H9 (cell line): ENCODE measurements at regions not wholly inside any gene's neighbourhood (a gene's known extent, or its start where the extent isn't known, plus 50 kb on each side); places are given as distances from the start of the nearest gene placed in this dataset.

Experiments
- DNase-seq: peaks from one replicate; pipeline ENCODE4 v3.0.0-alpha.2; 2017
- H2AFZ ChIP-seq: one replicate; pipeline ENCODE4 v1.6.1; 2013; ENCODE audit warnings: mild to moderate bottlenecking, low read length, control low read depth, moderate library complexity
- H2AK5ac ChIP-seq: 2 replicates; pipeline ENCODE4 v1.6.1; 2013; ENCODE audit warnings: low read length, control low read depth, mixed read lengths; ENCODE audit not compliant: insufficient read length
- H2BK120ac ChIP-seq: one replicate; pipeline ENCODE4 v1.6.1; 2013; ENCODE audit warnings: low read depth, mild to moderate bottlenecking, low read length, control low read depth, inconsistent platforms; ENCODE audit not compliant: poor library complexity, severe bottlenecking
- H2BK12ac ChIP-seq: 2 replicates; pipeline ENCODE4 v1.6.1; 2013; ENCODE audit warnings: low read length, control low read depth, mixed read lengths, low read depth; ENCODE audit not compliant: insufficient read length
- H2BK15ac ChIP-seq: 2 replicates; pipeline ENCODE4 v1.6.1; 2013; ENCODE audit warnings: low read depth, low read length, control low read depth
- H2BK20ac ChIP-seq: one replicate; pipeline ENCODE4 v1.6.1; 2013; ENCODE audit warnings: low read depth, mild to moderate bottlenecking, low read length, control low read depth, inconsistent platforms; ENCODE audit not compliant: poor library complexity, severe bottlenecking
- H2BK5ac ChIP-seq: 2 replicates; pipeline ENCODE4 v1.6.1; 2013; ENCODE audit warnings: low read length, control low read depth, mixed read lengths; ENCODE audit not compliant: insufficient read length
- H3K14ac ChIP-seq: 2 replicates; pipeline ENCODE4 v1.6.1; 2013; ENCODE audit warnings: low read length, control low read depth; ENCODE audit not compliant: insufficient read depth
- H3K18ac ChIP-seq: 2 replicates; pipeline ENCODE4 v1.6.1; 2013; ENCODE audit warnings: low read depth, mild to moderate bottlenecking, mixed read lengths, low read length, control low read depth; ENCODE audit not compliant: insufficient read length
- H3K23ac ChIP-seq: 2 replicates; pipeline ENCODE4 v1.6.1; 2013; ENCODE audit warnings: low read length, control low read depth, mixed read lengths, low read depth; ENCODE audit not compliant: insufficient read length
- H3K23me2 ChIP-seq: 2 replicates; pipeline ENCODE4 v1.6.1; 2013; ENCODE audit warnings: low read depth, mild to moderate bottlenecking, mixed read lengths, low read length, control low read depth; ENCODE audit not compliant: insufficient read length, poor library complexity, severe bottlenecking
- H3K27ac ChIP-seq: 2 replicates; pipeline ENCODE4 v1.5.1; 2013; ENCODE audit warnings: low read length, control low read depth, mixed read lengths, low read depth; ENCODE audit not compliant: insufficient read length
- H3K27me3 ChIP-seq: 2 replicates; pipeline ENCODE4 v1.6.1; 2013; ENCODE audit warnings: low read length, control low read depth, inconsistent platforms; ENCODE audit not compliant: insufficient read depth
- H3K4ac ChIP-seq: 2 replicates; pipeline ENCODE4 v1.6.1; 2013; ENCODE audit warnings: low read depth, mild to moderate bottlenecking, control low read depth, inconsistent platforms, low read length, moderate library complexity
- H3K4me1 ChIP-seq: 2 replicates; pipeline ENCODE4 v1.6.1; 2013; ENCODE audit warnings: low read length, control low read depth, inconsistent platforms; ENCODE audit not compliant: insufficient read depth
- H3K4me2 ChIP-seq: 2 replicates; pipeline ENCODE4 v1.6.1; 2013; ENCODE audit warnings: low read length, control low read depth, mixed read lengths; ENCODE audit not compliant: insufficient read length, insufficient read depth
- H3K56ac ChIP-seq: 2 replicates; pipeline ENCODE4 v1.6.1; 2013; ENCODE audit warnings: low read depth, mild to moderate bottlenecking, mixed read lengths, low read length, control low read depth; ENCODE audit not compliant: insufficient read length
- H3K79me1 ChIP-seq: 2 replicates; pipeline ENCODE4 v1.6.1; 2013; ENCODE audit warnings: low read depth, mild to moderate bottlenecking, moderate library complexity, low read length, control low read depth, inconsistent platforms; ENCODE audit not compliant: insufficient read depth, poor library complexity, severe bottlenecking
- H3K79me2 ChIP-seq: 2 replicates; pipeline ENCODE4 v1.6.1; 2013; ENCODE audit warnings: low read length, control low read depth, inconsistent platforms; ENCODE audit not compliant: insufficient read depth
- H3K9ac ChIP-seq: 2 replicates; pipeline ENCODE4 v1.6.1; 2013; ENCODE audit warnings: low read length, control low read depth, mixed read lengths; ENCODE audit not compliant: insufficient read length; ENCODE audit errors: extremely low read depth
- H3K9me3 ChIP-seq: one replicate; pipeline ENCODE4 v1.6.1; 2013; ENCODE audit warnings: low read depth, low read length, inconsistent platforms; ENCODE audit not compliant: control insufficient read depth
- H3T11ph ChIP-seq: one replicate; pipeline ENCODE4 v1.6.1; 2013; ENCODE audit warnings: mild to moderate bottlenecking, low read length, control low read depth, inconsistent platforms
- H4K20me1 ChIP-seq: one replicate; pipeline ENCODE4 v1.6.1; 2013; ENCODE audit not compliant: control insufficient read depth, insufficient read length, insufficient read depth
- H4K5ac ChIP-seq: 2 replicates; pipeline ENCODE4 v1.6.1; 2013; ENCODE audit warnings: low read depth, mild to moderate bottlenecking, mixed read lengths, low read length, control low read depth; ENCODE audit not compliant: insufficient read length
- H4K8ac ChIP-seq: replicated peaks from 2 replicates; pipeline ENCODE4 v1.6.1; 2013; ENCODE audit warnings: low read length, control low read depth, mixed read lengths, low read depth; ENCODE audit not compliant: insufficient read length
- H4K91ac ChIP-seq: 2 replicates; pipeline ENCODE4 v1.6.1; 2013; ENCODE audit warnings: low read depth, mild to moderate bottlenecking, moderate library complexity, mixed read lengths, low read length, control low read depth; ENCODE audit not compliant: insufficient read length
- H3K27ac Mint-ChIP-seq, 3 experiments: 2 replicates in 2 of 3; 3 replicates in 1 of 3; pipeline ENCODE4 v1.8.0; 2020 to 2021; ENCODE audit warnings: mixed read lengths in 3 of 3, mild to moderate bottlenecking in 1 of 3, moderate library complexity in 1 of 3
- H3K27me3 Mint-ChIP-seq: 2 replicates; pipeline ENCODE4 v1.8.0; 2021; ENCODE audit warnings: low read depth, mild to moderate bottlenecking, moderate library complexity, mixed read lengths
- H3K36me3 Mint-ChIP-seq, 3 experiments: 2 replicates in 2 of 3; 3 replicates in 1 of 3; pipeline ENCODE4 v1.8.0; 2020 to 2021; ENCODE audit warnings: low read depth in 3 of 3, mixed read lengths in 3 of 3; ENCODE audit not compliant: insufficient read depth in 1 of 3
- H3K4me1 Mint-ChIP-seq, 2 experiments: 2 replicates each; pipeline ENCODE4 v1.8.0; 2020; ENCODE audit warnings: mixed read lengths in 2 of 2
- H3K4me3 Mint-ChIP-seq, 2 experiments: 2 replicates in 1 of 2; 3 replicates in 1 of 2; pipeline ENCODE4 v1.8.0; 2020 to 2021; ENCODE audit warnings: mild to moderate bottlenecking in 2 of 2, mixed read lengths in 2 of 2, moderate library complexity in 1 of 2
- H3K9me3 Mint-ChIP-seq, 2 experiments: 2 replicates in 1 of 2; 3 replicates in 1 of 2; pipeline ENCODE4 v1.8.0; 2020; ENCODE audit warnings: mild to moderate bottlenecking in 2 of 2, mixed read lengths in 2 of 2, moderate library complexity in 1 of 2
- CTCF ChIP-seq: fragments of 200-600 bp; sonication (generic); conservative IDR thresholded peaks from 3 replicates; pipeline ENCODE4 v1.8.0; 2021; ENCODE audit warnings: antibody characterized with exemption, mild to moderate bottlenecking
- WGBS: extraction: QIAGEN DNeasy Blood & Tissue Kit; methylation state at CpG from one replicate; pipeline ENCODE4 v1.1.7; 2013; ENCODE audit warnings: missing lambda C conversion rate, low lambda C conversion rate, mixed read lengths; ENCODE audit not compliant: insufficient read length; ENCODE audit errors: extremely low coverage; 5-methylcytosine and 5-hydroxymethylcytosine counted together

- H3K79me1 ChIP-seq, result no peaks in the 10 kb centered on the region
- H3K18ac ChIP-seq, result no peak overlapping the region
- no peaks in the 10 kb centered on the region for H3K9me3 ChIP-seq
- H3K79me2 ChIP-seq, result no peaks in the 10 kb centered on the region
- H4K5ac ChIP-seq, result no peak overlapping the region
- H3T11ph ChIP-seq, result no peak overlapping the region
- no peak overlapping the region for H3K23ac ChIP-seq
- H3K4ac ChIP-seq, result no peak overlapping the region
- Mint-ChIP-seq H3K27me3 (no peaks in the 10 kb centered on the region), H3K36me3 (no peaks in the 10 kb centered on the region), H3K9me3 (no peaks in the 10 kb centered on the region), H3K4me1 (peaks cover 1 to 2% of the 10 kb centered on the region in 2 experiments), H3K4me3 (no peak overlapping the region), H3K27ac (no peak overlapping the region)
- H4K20me1 ChIP-seq, result no peaks in the 10 kb centered on the region
- H3K27me3 ChIP-seq, result no peaks in the 10 kb centered on the region
- no peak overlapping the region for H4K91ac ChIP-seq
- no peak overlapping the region for H3K27ac ChIP-seq
- H2AK5ac ChIP-seq, result no peak overlapping the region
- no peak for DNase-seq
- no peak overlapping the region for H2AFZ ChIP-seq
- no peak overlapping the region for H3K4me2 ChIP-seq
- no peak overlapping the region for H3K9ac ChIP-seq
- H3K4me1 ChIP-seq, result no peaks in the 10 kb centered on the region
- H3K14ac ChIP-seq, result no peak overlapping the region
- TF ChIP-seq CTCF, result no peak
- no peaks in the 10 kb centered on the region for H3K23me2 ChIP-seq
- H2BK5ac ChIP-seq, result no peak overlapping the region
- no peak overlapping the region for H2BK120ac ChIP-seq
- no peak overlapping the region for H2BK15ac ChIP-seq
- whole genome bisulfite sequencing, result no CpG with 5 or more reads among the region's 5 CpGs
- H2BK12ac ChIP-seq, result no peak overlapping the region
- no peak overlapping the region for H2BK20ac ChIP-seq
- no peak overlapping the region for H4K8ac ChIP-seq
- no peak overlapping the region for H3K56ac ChIP-seq
These were observed 233.4 kb upstream of the CSNK1A1L start for GRCh38 chr13:37338726-37339385.
